RWPE1 (cell line): ENCODE measurements at regions not wholly inside any gene's neighbourhood (a gene's known extent, or its start where the extent isn't known, plus 50 kb on each side); places are given as distances from the start of the nearest gene placed in this dataset.

Experiments
- CTCF ChIA-PET: fragments of 350-600 bp; sonication (Branson Sonifier 250); formaldehyde crosslinking; extraction: SDS; loops from one replicate; lab custom pipeline; 2021; lab: Yijun Ruan, JAX
- POLR2A ChIA-PET: fragments of 400-600 bp; formaldehyde crosslinking; extraction: SDS; loops from one replicate; lab custom pipeline; 2020; ENCODE audit warnings: antibody characterized with exemption; ENCODE audit not compliant: low non-redundant PET; lab: Yijun Ruan, JAX
- DNase-seq: peaks from one replicate; pipeline ENCODE4 v3.0.0; 2012; ENCODE audit warnings: low spot score
- H3K27ac ChIP-seq: fragments of 450-650 bp; 2 replicates; pipeline ENCODE4 v1.5.1; 2017
- CTCF ChIP-seq: fragments of 450-650 bp; conservative IDR thresholded peaks from 2 replicates; pipeline ENCODE4 v1.5.1; 2017; ENCODE audit warnings: low read depth, mild to moderate bottlenecking

- no peak overlapping the region for H3K27ac ChIP-seq
- ChIA-PET POLR2A (no interaction called here), CTCF (interaction anchor here (0.6 kb wide), 1 partner anchor 202 kb away, joined by 4 read pairs; no protein-coding TSS in a partner anchor)
- DNase-seq, result no peak
- no peak for TF ChIP-seq CTCF
These were observed 565.8 kb upstream of the MGMT start for GRCh38 chr10:128901236-128901635.

- no peak for DNase-seq
- POLR2A ChIA-PET, result no interaction called here
- H3K27ac ChIP-seq, result no peak overlapping the region
- CTCF ChIA-PET, result no interaction called here
- no peak for TF ChIP-seq CTCF
These were observed 564.9 kb upstream of the MGMT start for GRCh38 chr10:128902031-128902710.

GRCh38 chr10:128907155-128907941 is 559.7 kb upstream of the MGMT start:
- TF ChIP-seq CTCF, result no peak
- POLR2A ChIA-PET, result no interaction called here
- CTCF ChIA-PET, result interaction anchor here (0.6 kb wide), 1 partner anchor 896 kb away, joined by 4 read pairs; no protein-coding TSS in a partner anchor
- no peak overlapping the region for H3K27ac ChIP-seq
- DNase-seq, result no peak

GRCh38 chr10:128908099-128908498 is 558.9 kb upstream of the MGMT start:
- TF ChIP-seq CTCF, result no peak

GRCh38 chr10:128908499-128908898 is 558.5 kb upstream of the MGMT start:
- CTCF ChIA-PET, result no interaction called here
- no peak overlapping the region for H3K27ac ChIP-seq
- DNase-seq, result no peak
- POLR2A ChIA-PET, result no interaction called here
- no peak for TF ChIP-seq CTCF

More at GRCh38 chr10:128908099-128908498, 558.9 kb upstream of the MGMT start:
- ChIA-PET CTCF (no interaction called here), POLR2A (no interaction called here)
- no peak overlapping the region for H3K27ac ChIP-seq
- DNase-seq, result no peak

GRCh38 chr10:128912568-128913311 is 554.3 kb upstream of the MGMT start:
- ChIA-PET CTCF (no interaction called here), POLR2A (no interaction called here)
- no peak overlapping the region for H3K27ac ChIP-seq
- no peak for TF ChIP-seq CTCF
- DNase-seq, result no peak
